ENCODE measurements at regions not wholly inside any gene's neighbourhood (a gene's known extent, or its start where the extent isn't known, plus 50 kb on each side); places are given as distances from the start of the nearest gene placed in this dataset.

DNA sequence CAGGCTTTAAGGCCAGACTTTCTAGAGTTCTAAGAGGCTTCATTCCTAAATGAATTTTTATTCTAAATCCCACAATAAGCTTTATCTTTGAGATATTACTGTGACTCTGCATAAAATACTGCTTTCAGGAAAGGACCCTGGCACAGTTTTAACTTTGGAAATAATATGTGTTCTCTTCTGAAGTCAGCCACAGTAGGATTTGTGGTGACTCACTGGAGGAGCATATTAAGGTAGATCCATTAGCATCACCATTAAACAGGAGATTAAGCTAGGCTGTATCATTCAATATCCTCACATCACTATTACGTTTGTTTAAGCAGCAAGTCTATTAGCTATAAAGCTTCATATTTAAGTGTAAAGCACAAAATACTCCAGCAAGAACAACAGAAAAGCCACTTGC is 186.1 kb upstream of the IZUMO3 start:
- intact Hi-C loops (cut with micrococcal nuclease; ENCODE audit: unreplicated experiment): no loop called here
- DNase-seq (ENCODE audit: low read depth, low spot score): no peak
- Histone ChIP-seq H3K36me3 (ENCODE audit: control insufficient read depth, insufficient read depth, low read length) (no peaks in the 10 kb centered on the region), H3K27me3 (ENCODE audit: control insufficient read depth, insufficient read depth, low read length) (no peaks in the 10 kb centered on the region), H3K9me3 (ENCODE audit: control insufficient read depth, insufficient read depth, low read depth, low read length) (no peaks in the 10 kb centered on the region), H3K4me1 (ENCODE audit: control insufficient read depth, insufficient read depth, low read length) (no peaks in the 10 kb centered on the region), H3K4me3 (ENCODE audit: low read depth in 2 of 2, low read length in 2 of 2) (no peak overlapping the region), H3K27ac (ENCODE audit: low read length) (no peak overlapping the region)
- in situ Hi-C loops (cut with HindIII; ENCODE audit: low pct_unique_long_range_greater_than_20kb, low sequenced_read_pairs): no loop called here
- no TSS peak for BruUV-seq (replicated peaks)
- ATAC-seq: no peak
- CTCF ChIA-PET: no interaction called here
- POLR2A ChIA-PET: no interaction called here
- TF ChIP-seq TCF7L2 (IDR thresholded peaks at IDR 0.05; ENCODE audit: low read depth, low read length) (no peak), SIN3A (IDR thresholded peaks at IDR 0.05; ENCODE audit: borderline replicate concordance, insufficient read depth, low read depth, low read length) (no peak), POLR2AphosphoS5 (IDR thresholded peaks at IDR 0.05; ENCODE audit: low read depth, low read length) (no peak)
- TF ChIP-seq, protein P1, sequence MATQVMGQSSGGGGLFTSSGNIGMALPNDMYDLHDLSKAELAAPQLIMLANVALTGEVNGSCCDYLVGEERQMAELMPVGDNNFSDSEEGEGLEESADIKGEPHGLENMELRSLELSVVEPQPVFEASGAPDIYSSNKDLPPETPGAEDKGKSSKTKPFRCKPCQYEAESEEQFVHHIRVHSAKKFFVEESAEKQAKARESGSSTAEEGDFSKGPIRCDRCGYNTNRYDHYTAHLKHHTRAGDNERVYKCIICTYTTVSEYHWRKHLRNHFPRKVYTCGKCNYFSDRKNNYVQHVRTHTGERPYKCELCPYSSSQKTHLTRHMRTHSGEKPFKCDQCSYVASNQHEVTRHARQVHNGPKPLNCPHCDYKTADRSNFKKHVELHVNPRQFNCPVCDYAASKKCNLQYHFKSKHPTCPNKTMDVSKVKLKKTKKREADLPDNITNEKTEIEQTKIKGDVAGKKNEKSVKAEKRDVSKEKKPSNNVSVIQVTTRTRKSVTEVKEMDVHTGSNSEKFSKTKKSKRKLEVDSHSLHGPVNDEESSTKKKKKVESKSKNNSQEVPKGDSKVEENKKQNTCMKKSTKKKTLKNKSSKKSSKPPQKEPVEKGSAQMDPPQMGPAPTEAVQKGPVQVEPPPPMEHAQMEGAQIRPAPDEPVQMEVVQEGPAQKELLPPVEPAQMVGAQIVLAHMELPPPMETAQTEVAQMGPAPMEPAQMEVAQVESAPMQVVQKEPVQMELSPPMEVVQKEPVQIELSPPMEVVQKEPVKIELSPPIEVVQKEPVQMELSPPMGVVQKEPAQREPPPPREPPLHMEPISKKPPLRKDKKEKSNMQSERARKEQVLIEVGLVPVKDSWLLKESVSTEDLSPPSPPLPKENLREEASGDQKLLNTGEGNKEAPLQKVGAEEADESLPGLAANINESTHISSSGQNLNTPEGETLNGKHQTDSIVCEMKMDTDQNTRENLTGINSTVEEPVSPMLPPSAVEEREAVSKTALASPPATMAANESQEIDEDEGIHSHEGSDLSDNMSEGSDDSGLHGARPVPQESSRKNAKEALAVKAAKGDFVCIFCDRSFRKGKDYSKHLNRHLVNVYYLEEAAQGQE (IDR thresholded peaks at IDR 0.05; ENCODE audit: insufficient read depth in 1 of 2, low read depth in 2 of 2, low read length in 1 of 2): no peak
- TF ChIP-seq, protein P2, sequence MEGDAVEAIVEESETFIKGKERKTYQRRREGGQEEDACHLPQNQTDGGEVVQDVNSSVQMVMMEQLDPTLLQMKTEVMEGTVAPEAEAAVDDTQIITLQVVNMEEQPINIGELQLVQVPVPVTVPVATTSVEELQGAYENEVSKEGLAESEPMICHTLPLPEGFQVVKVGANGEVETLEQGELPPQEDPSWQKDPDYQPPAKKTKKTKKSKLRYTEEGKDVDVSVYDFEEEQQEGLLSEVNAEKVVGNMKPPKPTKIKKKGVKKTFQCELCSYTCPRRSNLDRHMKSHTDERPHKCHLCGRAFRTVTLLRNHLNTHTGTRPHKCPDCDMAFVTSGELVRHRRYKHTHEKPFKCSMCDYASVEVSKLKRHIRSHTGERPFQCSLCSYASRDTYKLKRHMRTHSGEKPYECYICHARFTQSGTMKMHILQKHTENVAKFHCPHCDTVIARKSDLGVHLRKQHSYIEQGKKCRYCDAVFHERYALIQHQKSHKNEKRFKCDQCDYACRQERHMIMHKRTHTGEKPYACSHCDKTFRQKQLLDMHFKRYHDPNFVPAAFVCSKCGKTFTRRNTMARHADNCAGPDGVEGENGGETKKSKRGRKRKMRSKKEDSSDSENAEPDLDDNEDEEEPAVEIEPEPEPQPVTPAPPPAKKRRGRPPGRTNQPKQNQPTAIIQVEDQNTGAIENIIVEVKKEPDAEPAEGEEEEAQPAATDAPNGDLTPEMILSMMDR (IDR thresholded peaks at IDR 0.05): no peak

DNA sequence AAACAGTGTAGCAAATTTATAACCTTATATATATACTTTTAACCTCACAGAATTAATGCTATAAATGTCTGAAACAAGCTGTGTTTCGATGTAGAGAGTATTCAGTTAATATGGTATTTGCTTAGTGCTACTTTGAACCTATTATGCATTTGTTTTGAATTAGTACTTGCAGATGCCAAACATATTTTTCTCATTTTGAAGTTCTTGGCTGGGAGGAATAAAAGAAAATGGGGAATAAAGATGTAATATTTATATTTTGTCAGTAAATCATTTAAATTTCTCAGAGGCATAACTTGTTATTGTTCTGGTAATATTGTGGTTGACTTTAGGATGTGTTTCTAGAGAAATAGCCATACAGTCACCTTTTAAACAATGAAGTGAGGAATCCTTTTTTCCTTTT is 175.9 kb upstream of the IZUMO3 start:
- CTCF ChIA-PET: no interaction called here
- TF ChIP-seq TCF7L2 (IDR thresholded peaks at IDR 0.05; ENCODE audit: low read depth, low read length): no peak
- TF ChIP-seq POLR2AphosphoS5 (IDR thresholded peaks at IDR 0.05; ENCODE audit: low read depth, low read length): no peak
- TF ChIP-seq SIN3A (IDR thresholded peaks at IDR 0.05; ENCODE audit: borderline replicate concordance, insufficient read depth, low read depth, low read length): no peak
- no peak overlapping the region for H3K27ac ChIP-seq (ENCODE audit: low read length)
- no peak for ATAC-seq
- intact Hi-C loops (cut with micrococcal nuclease; ENCODE audit: unreplicated experiment) (no loop called here), in situ Hi-C loops (cut with HindIII; ENCODE audit: low pct_unique_long_range_greater_than_20kb, low sequenced_read_pairs) (no loop called here)
- DNase-seq (ENCODE audit: low read depth, low spot score): no peak
- no peaks in the 10 kb centered on the region for H3K36me3 ChIP-seq (ENCODE audit: control insufficient read depth, insufficient read depth, low read length)
- no peaks in the 10 kb centered on the region for H3K9me3 ChIP-seq (ENCODE audit: control insufficient read depth, insufficient read depth, low read depth, low read length)
- no TSS peak for BruUV-seq (replicated peaks)
- POLR2A ChIA-PET: no interaction called here
- no peaks in the 10 kb centered on the region for H3K4me1 ChIP-seq (ENCODE audit: control insufficient read depth, insufficient read depth, low read length)
- no peaks in the 10 kb centered on the region for H3K27me3 ChIP-seq (ENCODE audit: control insufficient read depth, insufficient read depth, low read length)
- no peak overlapping the region for H3K4me3 ChIP-seq (ENCODE audit: low read depth in 2 of 2, low read length in 2 of 2)

DNA sequence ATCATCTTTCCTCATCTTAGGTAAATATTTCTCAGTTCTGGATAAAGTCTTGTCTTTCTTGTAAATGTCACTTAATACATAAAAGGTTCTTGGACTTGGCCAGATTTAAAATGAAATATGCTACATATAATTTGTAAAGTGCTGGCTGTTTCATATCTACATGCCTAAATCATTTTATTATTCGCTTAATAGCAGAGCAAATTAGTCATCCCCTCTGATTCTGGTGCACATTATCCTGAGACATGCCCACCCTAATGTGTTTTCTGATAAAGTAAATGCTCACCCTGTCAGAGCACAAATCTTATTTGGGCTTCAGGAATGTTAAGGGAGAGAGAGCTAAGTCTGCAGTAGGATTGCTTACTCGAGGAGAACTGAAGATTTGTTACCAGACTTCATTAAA is 166.5 kb upstream of the IZUMO3 start:
- no peaks in the 10 kb centered on the region for H3K27me3 ChIP-seq (ENCODE audit: control insufficient read depth, insufficient read depth, low read length)
- intact Hi-C loops (cut with micrococcal nuclease; ENCODE audit: unreplicated experiment) (no loop called here), in situ Hi-C loops (cut with HindIII; ENCODE audit: low pct_unique_long_range_greater_than_20kb, low sequenced_read_pairs) (no loop called here)
- no peak overlapping the region for H3K27ac ChIP-seq (ENCODE audit: low read length)
- DNase-seq (ENCODE audit: low read depth, low spot score): no peak
- no peak overlapping the region for H3K4me3 ChIP-seq (ENCODE audit: low read depth in 2 of 2, low read length in 2 of 2)
- no peaks in the 10 kb centered on the region for H3K4me1 ChIP-seq (ENCODE audit: control insufficient read depth, insufficient read depth, low read length)
- H3K36me3 ChIP-seq (ENCODE audit: control insufficient read depth, insufficient read depth, low read length): no peaks in the 10 kb centered on the region
- TF ChIP-seq SIN3A (IDR thresholded peaks at IDR 0.05; ENCODE audit: borderline replicate concordance, insufficient read depth, low read depth, low read length): no peak
- TF ChIP-seq, protein P1 (IDR thresholded peaks at IDR 0.05; ENCODE audit: insufficient read depth in 1 of 2, low read depth in 2 of 2, low read length in 1 of 2): no peak
- H3K9me3 ChIP-seq (ENCODE audit: control insufficient read depth, insufficient read depth, low read depth, low read length): no peaks in the 10 kb centered on the region
- no peak for ATAC-seq
- ChIA-PET CTCF (no interaction called here), POLR2A (no interaction called here)
- BruUV-seq (replicated peaks): no TSS peak
